HL-60 (cell line): ENCODE measurements at regions not wholly inside any gene's neighbourhood (a gene's known extent, or its start where the extent isn't known, plus 50 kb on each side); places are given as distances from the start of the nearest gene placed in this dataset.

Experiments
- DNase-seq, 2 experiments: peaks; one replicate each; pipeline ENCODE4 v3.0.0-alpha.2; 2010 to 2020; ENCODE audit warnings: low read depth in 1 of 2, low spot score in 1 of 2
- H3K27ac ChIP-seq: fragments of 250-450 bp; sonication (Bioruptor Pico); replicated peaks from 2 replicates; pipeline ENCODE4 v1.5.1; 2020; ENCODE audit warnings: mild to moderate bottlenecking, moderate library complexity
- H3K27me3 ChIP-seq: fragments of 250-450 bp; sonication (Bioruptor Pico); 2 replicates; pipeline ENCODE4 v1.5.1; 2021; ENCODE audit warnings: mild to moderate bottlenecking, moderate library complexity; ENCODE audit not compliant: insufficient read depth, poor library complexity, severe bottlenecking
- H3K4me3 ChIP-seq: replicated peaks from 2 replicates; pipeline ENCODE4 v1.5.1; 2011; ENCODE audit warnings: mild to moderate bottlenecking, control low read depth, low read length; ENCODE audit not compliant: insufficient read depth
- CTCF ChIP-seq: IDR thresholded peaks from one replicate; pipeline ENCODE4 v1.5.1; 2011; ENCODE audit warnings: low read length, control low read depth, inconsistent platforms; ENCODE audit not compliant: insufficient read depth
- GABPA ChIP-seq: IDR thresholded peaks from 2 replicates; pipeline ENCODE4 v1.6.1; 2012; ENCODE audit warnings: low read depth
- POLR2AphosphoS5 ChIP-seq: IDR thresholded peaks from 2 replicates; pipeline ENCODE4 v1.6.1; 2012; ENCODE audit warnings: low read depth
- REST ChIP-seq: IDR thresholded peaks from 2 replicates; pipeline ENCODE4 v1.6.1; 2012; ENCODE audit warnings: low read depth; ENCODE audit not compliant: insufficient replicate concordance
- SPI1 ChIP-seq: IDR thresholded peaks from 2 replicates; pipeline ENCODE4 v1.6.1; 2012; ENCODE audit warnings: low read depth, mild to moderate bottlenecking, borderline replicate concordance

- DNase-seq = no peak
- Histone ChIP-seq H3K4me3 (no peak overlapping the region), H3K27ac (no peak overlapping the region), H3K27me3 (no peaks in the 10 kb centered on the region)
- TF ChIP-seq CTCF (no peak), SPI1 (no peak), POLR2AphosphoS5 (no peak), GABPA (no peak), REST (no peak)
These were observed 278.6 kb upstream of the RORB start for GRCh38 chr9:74218385-74219063.

- no peak overlapping the region for H3K27ac ChIP-seq
- H3K27me3 ChIP-seq = no peaks in the 10 kb centered on the region
- TF ChIP-seq CTCF (no peak), SPI1 (no peak), REST (no peak), POLR2AphosphoS5 (no peak), GABPA (no peak)
- no peak for DNase-seq
- no peak overlapping the region for H3K4me3 ChIP-seq
These were observed 276.8 kb upstream of the RORB start for GRCh38 chr9:74220327-74220726.

- no peak for DNase-seq
- no peak for TF ChIP-seq GABPA
- no peak for TF ChIP-seq CTCF
- TF ChIP-seq REST = no peak
- TF ChIP-seq POLR2AphosphoS5 = no peak
- no peak for TF ChIP-seq SPI1
- Histone ChIP-seq H3K4me3 (no peak overlapping the region), H3K27ac (no peak overlapping the region), H3K27me3 (no peaks in the 10 kb centered on the region)
These were observed 260.3 kb upstream of the RORB start for GRCh38 chr9:74236857-74237256.
